Transverse colon (tissue), 3 donors: ENCODE measurements at regions not wholly inside any gene's neighbourhood (a gene's known extent, or its start where the extent isn't known, plus 50 kb on each side); places are given as distances from the start of the nearest gene placed in this dataset.

Experiments
- POLR2A ChIP-seq: fragments of 450-650 bp; IDR thresholded peaks from one replicate; pipeline ENCODE4 v1.6.1; 2016; ENCODE audit warnings: antibody characterized with exemption, mild to moderate bottlenecking, moderate library complexity
- POLR2AphosphoS5 ChIP-seq, 3 donors: sonication (generic); formaldehyde crosslinking; IDR thresholded peaks; one replicate each; pipeline ENCODE4 v1.6.1; 2016; ENCODE audit warnings: antibody characterized with exemption in 3 of 3

DNA sequence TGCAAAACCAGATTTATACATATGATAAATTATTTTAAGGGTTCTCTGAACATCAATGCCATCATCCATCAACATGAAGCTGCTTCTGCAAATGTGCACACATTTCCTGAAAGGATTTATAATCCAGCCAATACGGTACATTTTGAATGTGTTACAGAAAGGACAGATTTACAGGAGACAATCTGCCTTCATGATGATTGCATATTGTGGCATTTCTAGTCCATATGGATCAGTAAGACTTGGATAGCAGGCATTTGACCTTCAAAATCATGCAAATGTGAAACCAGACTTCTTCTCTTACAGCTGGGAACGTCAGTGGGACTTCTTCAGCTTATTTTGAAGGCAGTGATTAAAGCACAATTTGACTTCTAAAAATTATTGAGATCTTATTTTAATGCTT, 217.3 kb upstream of the GK2 start:
- TF ChIP-seq POLR2A (no peak), POLR2AphosphoS5 (IDR thresholded peaks at IDR 0.05) (no peak)
